Common myeloid progenitor, CD34-positive (primary cell): ENCODE measurements at regions not wholly inside any gene's neighbourhood (a gene's known extent, or its start where the extent isn't known, plus 50 kb on each side); places are given as distances from the start of the nearest gene placed in this dataset.

Experiments used
- CTCF ChIA-PET: fragments of 350-600 bp; sonication (Branson Sonifier 250); formaldehyde crosslinking; loops from one replicate; lab custom pipeline; 2021; ENCODE audit warnings: antibody characterized with exemption; lab: Charles Lee
- POLR2A ChIA-PET: fragments of 350-600 bp; sonication (Branson Sonifier 250); formaldehyde crosslinking; loops from one replicate; lab custom pipeline; 2021; ENCODE audit warnings: antibody characterized with exemption; lab: Charles Lee
- DNase-seq, 3 donors: peaks; one replicate each; pipeline versions ENCODE4 v3.0.0 to v3.0.0-alpha.2; 2013
- H3K27ac ChIP-seq, 2 experiments: 1 replicate in 1 of 2; 2 replicates in 1 of 2; pipeline ENCODE4 v1.7.0; 2013; ENCODE audit warnings: inconsistent platforms in 2 of 2, low read length in 2 of 2, mild to moderate bottlenecking in 2 of 2, low read depth in 1 of 2, moderate library complexity in 1 of 2; ENCODE audit not compliant: severe bottlenecking in 2 of 2, insufficient read depth in 1 of 2, poor library complexity in 1 of 2
- H3K27me3 ChIP-seq, 5 experiments: replicated peaks in 2 of 5; 1 replicate in 3 of 5; 2 replicates in 2 of 5; pipeline versions ENCODE4 v1.6.1 to v1.7.0; 2013; ENCODE audit warnings: low read length in 4 of 5, mild to moderate bottlenecking in 2 of 5, moderate library complexity in 2 of 5, inconsistent platforms in 1 of 5; ENCODE audit not compliant: insufficient read depth in 5 of 5, control insufficient read depth in 4 of 5
- H3K36me3 ChIP-seq, 4 experiments: 1 replicate in 2 of 4; 2 replicates in 2 of 4; pipeline versions ENCODE4 v1.6.1 to v1.7.0; 2013; ENCODE audit warnings: low read length in 3 of 4, control low read depth in 1 of 4, mild to moderate bottlenecking in 1 of 4; ENCODE audit not compliant: control insufficient read depth in 4 of 4, insufficient read depth in 4 of 4
- H3K4me1 ChIP-seq, 4 experiments: 1 replicate in 3 of 4; 2 replicates in 1 of 4; pipeline versions ENCODE4 v1.6.1 to v1.7.1; 2013; ENCODE audit warnings: low read length in 3 of 4, mild to moderate bottlenecking in 3 of 4, control low read depth in 1 of 4, inconsistent platforms in 1 of 4, moderate library complexity in 1 of 4; ENCODE audit not compliant: control insufficient read depth in 4 of 4, insufficient read depth in 4 of 4; ENCODE audit errors: control extremely low read depth in 1 of 4
- H3K4me3 ChIP-seq, 7 experiments: 1 replicate in 4 of 7; 2 replicates in 3 of 7; pipeline versions ENCODE4 v1.5.1 to v1.7.0; 2013; ENCODE audit warnings: mild to moderate bottlenecking in 7 of 7, low read length in 6 of 7, moderate library complexity in 6 of 7, inconsistent platforms in 2 of 7, low read depth in 2 of 7, control low read depth in 1 of 7; ENCODE audit not compliant: insufficient read depth in 4 of 7, control insufficient read depth in 1 of 7; ENCODE audit errors: extremely low read depth in 1 of 7
- H3K9me3 ChIP-seq, 5 experiments: 1 replicate in 4 of 5; 2 replicates in 1 of 5; pipeline versions ENCODE4 v1.6.1 to v1.7.1; 2013; ENCODE audit warnings: low read length in 4 of 5, mild to moderate bottlenecking in 2 of 5, inconsistent platforms in 1 of 5, low read depth in 1 of 5, moderate library complexity in 1 of 5; ENCODE audit not compliant: control insufficient read depth in 4 of 5, insufficient read depth in 2 of 5; ENCODE audit errors: control extremely low read depth in 1 of 5
- WGBS: methylation state at CpG from one replicate; pipeline ENCODE4 v1.1.5; 2013; ENCODE audit not compliant: insufficient coverage; 5-methylcytosine and 5-hydroxymethylcytosine counted together

DNA sequence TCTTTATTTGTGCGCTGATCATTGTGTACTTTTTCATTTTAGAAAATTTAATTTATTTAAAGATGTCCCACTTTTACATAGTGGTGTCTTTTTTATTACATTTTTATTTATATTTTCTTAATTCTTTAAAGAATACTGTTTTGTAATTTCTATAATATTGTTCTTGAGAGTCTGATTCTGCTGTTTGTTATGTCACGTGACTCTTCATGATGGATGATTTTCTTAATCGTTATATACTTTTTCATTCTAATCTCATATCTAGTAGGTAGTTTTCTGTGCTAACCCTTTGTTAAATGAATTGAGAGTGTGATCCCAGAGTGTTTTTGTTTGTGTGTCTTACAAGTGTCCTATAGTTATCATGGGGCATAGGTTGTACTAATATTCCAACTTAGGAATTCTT, 568.2 kb upstream of the AMOT start:
- Histone ChIP-seq H3K4me3 (no peak overlapping the region), H3K4me1 (no peaks in the 10 kb centered on the region), H3K9me3 (no peaks in the 10 kb centered on the region), H3K36me3 (no peaks in the 10 kb centered on the region), H3K27me3 (no peaks in the 10 kb centered on the region), H3K27ac (no peak overlapping the region)
- no CpG with 5 or more reads among the region's 3 CpGs for WGBS
- ChIA-PET CTCF (no interaction called here), POLR2A (no interaction called here)
- no peak for DNase-seq

GRCh38 chrX:113400193-113400704, 559.6 kb upstream of the AMOT start:
- H3K4me1 ChIP-seq, result no peaks in the 10 kb centered on the region
- CTCF ChIA-PET, result no interaction called here

DNA sequence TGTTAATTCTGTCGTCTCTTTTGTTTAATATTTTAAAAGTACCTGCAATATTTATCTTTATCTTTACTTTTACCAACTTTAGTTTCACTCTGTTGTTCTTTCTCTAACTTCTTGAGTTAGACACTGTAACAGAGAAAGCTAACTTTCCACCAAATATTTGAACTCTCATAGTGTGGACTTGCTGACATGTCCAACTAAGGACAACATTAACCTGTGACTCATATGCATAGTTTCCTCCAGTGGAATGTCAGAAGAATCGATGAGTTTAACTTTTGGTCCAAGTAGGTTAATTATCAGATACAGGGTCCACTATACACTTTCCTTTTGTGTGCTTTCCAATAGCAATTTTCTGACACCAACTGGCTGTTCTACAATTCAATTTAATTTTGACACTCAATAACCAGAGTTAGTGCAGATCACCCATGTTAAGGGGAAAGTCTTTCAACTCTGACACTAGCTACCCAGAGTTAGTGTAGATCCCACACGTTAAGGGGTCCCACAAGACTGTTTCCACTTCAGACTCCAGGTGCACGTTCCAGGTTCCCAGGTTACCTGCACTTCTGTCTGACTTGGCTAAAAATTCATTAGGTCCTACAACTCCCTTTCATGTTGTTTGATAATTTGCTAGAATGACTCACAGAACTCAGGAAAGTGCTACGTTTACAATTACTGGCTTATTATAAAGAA, 559.0 kb upstream of the AMOT start:
- POLR2A ChIA-PET, result no interaction called here
- no peak for DNase-seq
- no peaks in the 10 kb centered on the region for H3K36me3 ChIP-seq
- no peak overlapping the region for H3K4me3 ChIP-seq
- no peaks in the 10 kb centered on the region for H3K27me3 ChIP-seq
- CTCF ChIA-PET, result interaction anchor here (0.6 kb wide), 1 partner anchor 266 kb away, joined by 3 read pairs; no protein-coding TSS in a partner anchor
- 87% methylated on average over 4 of the region's 5 CpGs for WGBS
- H3K9me3 ChIP-seq, result no peaks in the 10 kb centered on the region
- H3K27ac ChIP-seq, result no peak overlapping the region
- H3K4me1 ChIP-seq, result no peaks in the 10 kb centered on the region

More at GRCh38 chrX:113400193-113400704, 559.6 kb upstream of the AMOT start:
- no peaks in the 10 kb centered on the region for H3K9me3 ChIP-seq
- POLR2A ChIA-PET, result no interaction called here
- 73% methylated on average over 2 of the region's 2 CpGs for WGBS
- H3K27me3 ChIP-seq, result no peaks in the 10 kb centered on the region
- H3K4me3 ChIP-seq, result no peak overlapping the region
- no peak for DNase-seq
- no peak overlapping the region for H3K27ac ChIP-seq
- no peaks in the 10 kb centered on the region for H3K36me3 ChIP-seq

DNA sequence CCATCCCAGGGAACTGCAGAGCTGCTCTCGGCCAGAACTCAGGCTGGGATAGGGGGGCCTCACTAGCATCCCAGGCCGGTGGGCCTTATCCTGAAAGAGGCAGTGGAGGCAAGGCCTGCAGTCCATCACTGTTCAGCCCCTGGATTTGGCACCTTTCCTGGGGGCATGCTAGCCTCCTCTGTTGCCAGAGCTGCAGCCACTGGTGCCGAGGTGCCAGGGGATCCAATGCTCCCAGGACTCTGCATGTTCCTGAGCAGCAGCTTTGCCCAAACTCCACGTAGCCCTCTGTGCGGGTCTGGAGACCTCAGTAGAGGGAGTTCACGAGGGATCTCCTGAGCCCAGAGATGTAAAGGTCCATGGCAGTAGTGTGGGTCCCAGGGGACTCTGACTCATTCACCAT, 551.7 kb upstream of the AMOT start:
- no peak for DNase-seq
- H3K9me3 ChIP-seq, result peaks cover 0 to 2% (median 0%) of the 10 kb centered on the region in 5 experiments

GRCh38 chrX:113391875-113392274, 551.2 kb upstream of the AMOT start:
- H3K27me3 ChIP-seq, result no peaks in the 10 kb centered on the region
- no peaks in the 10 kb centered on the region for H3K36me3 ChIP-seq
- ChIA-PET CTCF (no interaction called here), POLR2A (no interaction called here)
- peaks cover 0 to 2% (median 0%) of the 10 kb centered on the region in 5 experiments for H3K9me3 ChIP-seq
- H3K4me1 ChIP-seq, result no peaks in the 10 kb centered on the region
- WGBS, result 91% methylated on average over 13 of the region's 13 CpGs
- H3K27ac ChIP-seq, result no peak overlapping the region
- H3K4me3 ChIP-seq, result no peak overlapping the region
- DNase-seq, result no peak

More for the DNA sequence above, 551.7 kb upstream of the AMOT start:
- ChIA-PET CTCF (no interaction called here), POLR2A (no interaction called here)
- Histone ChIP-seq H3K36me3 (no peaks in the 10 kb centered on the region), H3K27ac (no peak overlapping the region), H3K4me3 (no peak overlapping the region), H3K4me1 (no peaks in the 10 kb centered on the region), H3K27me3 (no peaks in the 10 kb centered on the region)
- WGBS, result 85% methylated on average over 5 of the region's 6 CpGs

DNA sequence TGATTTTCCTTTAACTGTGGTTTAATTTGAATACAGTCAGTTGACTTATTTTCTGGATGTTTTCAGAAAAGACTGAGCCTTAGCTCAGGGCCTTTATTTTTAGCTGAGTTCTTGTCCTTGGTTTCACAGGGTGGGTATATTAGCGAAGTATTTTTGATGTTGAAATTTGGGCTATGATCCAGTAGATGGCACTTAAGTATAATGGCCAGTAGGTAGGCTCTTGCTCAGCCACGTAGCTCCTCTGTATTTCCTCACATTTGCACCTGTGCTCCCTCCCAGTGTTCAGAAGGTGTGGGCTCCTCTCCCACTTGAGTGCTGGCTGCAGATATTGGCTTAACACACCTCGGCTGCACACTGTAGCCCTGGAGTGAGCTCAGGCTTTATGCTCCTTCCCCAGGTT, 549.9 kb upstream of the AMOT start:
- Histone ChIP-seq H3K27ac (no peak overlapping the region), H3K4me3 (no peak overlapping the region), H3K36me3 (no peaks in the 10 kb centered on the region), H3K27me3 (no peaks in the 10 kb centered on the region), H3K9me3 (peaks cover 0 to 2% (median 0%) of the 10 kb centered on the region in 5 experiments), H3K4me1 (no peaks in the 10 kb centered on the region)
- WGBS, result 84% methylated on average over 3 of the region's 3 CpGs
- DNase-seq, result no peak
- POLR2A ChIA-PET, result no interaction called here
- CTCF ChIA-PET, result no interaction called here

DNA sequence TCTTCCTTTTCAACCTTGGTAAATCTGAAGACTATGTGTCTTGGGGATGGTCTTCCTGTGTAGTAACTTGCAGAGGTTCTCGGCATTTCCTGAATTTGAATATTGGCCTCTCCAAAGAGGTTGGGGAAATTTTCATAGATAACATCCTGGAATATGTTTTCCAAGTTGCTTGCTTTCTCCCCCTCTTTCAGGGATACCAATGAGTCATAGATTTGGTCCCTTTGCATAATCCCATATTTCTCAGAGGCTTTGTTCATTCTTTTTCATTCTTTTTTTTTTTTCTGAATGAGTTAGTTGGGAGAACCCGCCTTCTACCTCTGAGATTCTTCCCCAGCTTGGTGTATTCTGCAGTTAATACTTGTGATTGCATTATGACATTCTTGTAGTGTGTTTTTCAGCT, 549.2 kb upstream of the AMOT start:
- Histone ChIP-seq H3K4me1 (no peaks in the 10 kb centered on the region), H3K9me3 (peaks cover 0 to 2% (median 0%) of the 10 kb centered on the region in 5 experiments), H3K4me3 (no peak overlapping the region), H3K27ac (no peak overlapping the region), H3K27me3 (no peaks in the 10 kb centered on the region), H3K36me3 (no peaks in the 10 kb centered on the region)
- no peak for DNase-seq
- CTCF ChIA-PET, result no interaction called here
- POLR2A ChIA-PET, result no interaction called here
- WGBS, result 90% methylated on average over 2 of the region's 2 CpGs
